AG09309 (cell line): ENCODE measurements at regions not wholly inside any gene's neighbourhood (a gene's known extent, or its start where the extent isn't known, plus 50 kb on each side); places are given as distances from the start of the nearest gene placed in this dataset.

Experiments used
- DNase-seq: peaks from one replicate; pipeline ENCODE4 v3.0.0-alpha.2; 2010; ENCODE audit warnings: low read depth
- H3K4me3 ChIP-seq: 2 replicates; pipeline ENCODE4 v1.5.1; 2011; ENCODE audit warnings: mild to moderate bottlenecking, low read depth, low read length, moderate library complexity; ENCODE audit not compliant: control insufficient read depth
- CTCF ChIP-seq: IDR thresholded peaks from 2 replicates; pipeline ENCODE4 v1.5.1; 2011; ENCODE audit warnings: mild to moderate bottlenecking, low read depth, low read length, inconsistent platforms; ENCODE audit not compliant: insufficient read depth, control insufficient read depth; ENCODE audit errors: missing control alignments

- H3K4me3 ChIP-seq, result no peak overlapping the region
- TF ChIP-seq CTCF, result no peak
- DNase-seq, result no peak
These were observed 338.6 kb downstream of the FGF9 start for GRCh38 chr13:22009500-22009899.

GRCh38 chr13:22009937-22010336, 339.1 kb downstream of the FGF9 start:
- no peak for DNase-seq
- no peak for TF ChIP-seq CTCF
- no peak overlapping the region for H3K4me3 ChIP-seq

GRCh38 chr13:22012686-22013085, 341.8 kb downstream of the FGF9 start:
- H3K4me3 ChIP-seq, result no peak overlapping the region
- DNase-seq, result no peak
- TF ChIP-seq CTCF, result no peak

- no peak for TF ChIP-seq CTCF
- no peak for DNase-seq
- no peak overlapping the region for H3K4me3 ChIP-seq
These were observed 343.6 kb downstream of the FGF9 start for GRCh38 chr13:22014469-22014868.

- no peak overlapping the region for H3K4me3 ChIP-seq
- DNase-seq, result no peak
- TF ChIP-seq CTCF, result no peak
These were observed 346.4 kb downstream of the FGF9 start for GRCh38 chr13:22017226-22017625.

GRCh38 chr13:22018076-22018835, 347.4 kb downstream of the FGF9 start:
- no peak overlapping the region for H3K4me3 ChIP-seq
- no peak for TF ChIP-seq CTCF
- no peak for DNase-seq
